Gastrocnemius medialis (tissue), 4 donors: ENCODE measurements at regions not wholly inside any gene's neighbourhood (a gene's known extent, or its start where the extent isn't known, plus 50 kb on each side); places are given as distances from the start of the nearest gene placed in this dataset.

Experiments used
- ATAC-seq, 2 donors: fragments of 150-250 bp; one replicate each; pipeline ENCODE4 v1.9.1; 2016
- DNase-seq, 2 donors: peaks; one replicate each; pipeline ENCODE4 v3.0.0-alpha.2; 2019
- H3K27ac ChIP-seq, 4 donors: fragments of 200-600 bp; sonication (generic); 1 replicate in 1 of 4; 2 replicates in 3 of 4; pipeline ENCODE4 v1.5.1; 2016 to 2018; ENCODE audit warnings: mild to moderate bottlenecking in 2 of 4, moderate library complexity in 1 of 4
- H3K27me3 ChIP-seq, 3 donors: fragments of 200-600 bp; sonication (generic) in 2 of 3; 1 replicate in 1 of 3; 2 replicates in 2 of 3; pipeline versions ENCODE4 v1.5.1 to v1.6.0; 2016 to 2019; ENCODE audit warnings: mild to moderate bottlenecking in 1 of 3, moderate library complexity in 1 of 3
- H3K36me3 ChIP-seq, 2 donors: fragments of 200-600 bp; sonication (generic) in 1 of 2; one replicate each; pipeline ENCODE4 v1.5.1; 2017 to 2018
- H3K4me1 ChIP-seq, 2 donors: fragments of 200-600 bp; sonication (generic) in 1 of 2; one replicate each; pipeline ENCODE4 v1.5.1; 2016 to 2017; ENCODE audit warnings: mild to moderate bottlenecking in 2 of 2
- H3K4me3 ChIP-seq, 4 donors: fragments of 200-600 bp; sonication (generic) in 3 of 4; 1 replicate in 1 of 4; 2 replicates in 3 of 4; pipeline ENCODE4 v1.5.1; 2016 to 2019; ENCODE audit warnings: mild to moderate bottlenecking in 2 of 4
- H3K9me3 ChIP-seq, 3 donors: fragments of 200-600 bp; sonication (generic) in 2 of 3; 1 replicate in 1 of 3; 2 replicates in 2 of 3; pipeline ENCODE4 v1.5.1; 2016 to 2019
- POLR2A ChIP-seq, 2 donors: fragments of 450-650 bp; IDR thresholded peaks; one replicate each; pipeline ENCODE4 v1.6.1; 2017; ENCODE audit warnings: antibody characterized with exemption in 2 of 2, mild to moderate bottlenecking in 2 of 2, moderate library complexity in 2 of 2
- in situ Hi-C, 4 donors: fragments of 200-750 bp; cut with MboI; loops; one replicate each; pipeline versions ENCODE4 v1.15.0 to v1.8.0; 2017; ENCODE audit warnings: low sequenced_read_pairs in 4 of 4
- intact Hi-C: fragments of 100-400 bp; cut with DNase I; formaldehyde crosslinking; loops from one replicate; pipeline ENCODE4 v1.15.1; 2023; ENCODE audit warnings: low total_unique reads
- TF ChIP-seq, protein P1 (sequence below), 5 experiments: fragments of 450-650 bp in 3 of 5; fragments of 200-600 bp in 2 of 5; sonication (generic) in 2 of 5; IDR thresholded peaks in 4 of 5; conservative IDR thresholded peaks in 1 of 5; 1 replicate in 4 of 5; 2 replicates in 1 of 5; pipeline ENCODE4 v1.5.1; 2016 to 2019; ENCODE audit warnings: antibody characterized with exemption in 5 of 5, mild to moderate bottlenecking in 3 of 5, moderate library complexity in 3 of 5

GRCh38 chr10:7101451-7101850, 309.4 kb downstream of the SFMBT2 start:
- Histone ChIP-seq H3K4me1 (no peaks in the 10 kb centered on the region), H3K4me3 (no peak overlapping the region), H3K27ac (no peak overlapping the region), H3K36me3 (no peaks in the 10 kb centered on the region), H3K9me3 (no peaks in the 10 kb centered on the region), H3K27me3 (no peaks in the 10 kb centered on the region)
- intact Hi-C loops, result no loop called here
- no peak for TF ChIP-seq POLR2A (IDR thresholded peaks at IDR 0.05)
- TF ChIP-seq, protein P1, sequence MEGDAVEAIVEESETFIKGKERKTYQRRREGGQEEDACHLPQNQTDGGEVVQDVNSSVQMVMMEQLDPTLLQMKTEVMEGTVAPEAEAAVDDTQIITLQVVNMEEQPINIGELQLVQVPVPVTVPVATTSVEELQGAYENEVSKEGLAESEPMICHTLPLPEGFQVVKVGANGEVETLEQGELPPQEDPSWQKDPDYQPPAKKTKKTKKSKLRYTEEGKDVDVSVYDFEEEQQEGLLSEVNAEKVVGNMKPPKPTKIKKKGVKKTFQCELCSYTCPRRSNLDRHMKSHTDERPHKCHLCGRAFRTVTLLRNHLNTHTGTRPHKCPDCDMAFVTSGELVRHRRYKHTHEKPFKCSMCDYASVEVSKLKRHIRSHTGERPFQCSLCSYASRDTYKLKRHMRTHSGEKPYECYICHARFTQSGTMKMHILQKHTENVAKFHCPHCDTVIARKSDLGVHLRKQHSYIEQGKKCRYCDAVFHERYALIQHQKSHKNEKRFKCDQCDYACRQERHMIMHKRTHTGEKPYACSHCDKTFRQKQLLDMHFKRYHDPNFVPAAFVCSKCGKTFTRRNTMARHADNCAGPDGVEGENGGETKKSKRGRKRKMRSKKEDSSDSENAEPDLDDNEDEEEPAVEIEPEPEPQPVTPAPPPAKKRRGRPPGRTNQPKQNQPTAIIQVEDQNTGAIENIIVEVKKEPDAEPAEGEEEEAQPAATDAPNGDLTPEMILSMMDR (IDR thresholded peaks at IDR 0.05 in 4 of 5, conservative IDR thresholded peaks at IDR 0.05 in 1 of 5), result no peak
- ATAC-seq, result no peak
- no peak for DNase-seq
- in situ Hi-C loops, result no loop called here

DNA sequence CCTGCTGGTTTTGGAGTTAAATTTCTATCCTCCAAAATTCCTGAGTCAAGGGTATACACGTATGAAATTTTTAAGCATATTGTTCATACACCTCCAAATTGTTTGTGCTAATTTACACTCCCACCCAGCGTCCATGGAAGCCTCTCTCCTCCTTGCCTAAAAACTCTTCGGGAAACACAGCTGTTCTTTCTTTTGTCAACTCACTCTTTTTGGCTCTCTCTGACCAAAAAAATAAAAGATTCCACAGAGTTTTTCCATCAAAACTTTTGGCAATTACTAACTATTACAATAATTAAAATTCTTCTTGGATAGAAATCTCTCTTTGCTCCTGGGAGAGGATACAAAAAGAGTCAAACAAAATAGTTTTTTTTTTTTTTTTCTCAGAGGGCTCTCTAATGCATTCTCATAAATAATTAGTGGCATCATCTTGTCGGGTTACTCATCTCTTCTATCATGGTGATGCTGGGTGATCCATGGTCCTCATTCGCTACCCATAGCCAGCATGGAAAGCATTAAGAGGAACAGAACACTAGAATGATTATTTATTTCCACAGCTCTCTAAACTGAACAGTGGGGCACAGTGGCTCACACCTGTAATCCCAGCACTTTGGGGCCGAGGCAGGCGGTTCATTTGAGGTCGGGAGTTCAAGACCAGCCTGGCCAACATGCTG, 310.7 kb downstream of the SFMBT2 start:
- ATAC-seq (no peak), DNase-seq (no peak)
- Histone ChIP-seq H3K27ac (no peak overlapping the region), H3K27me3 (no peaks in the 10 kb centered on the region), H3K4me1 (no peaks in the 10 kb centered on the region), H3K9me3 (no peaks in the 10 kb centered on the region), H3K4me3 (no peak overlapping the region), H3K36me3 (no peaks in the 10 kb centered on the region)
- TF ChIP-seq POLR2A (IDR thresholded peaks at IDR 0.05), result no peak
- TF ChIP-seq, protein P1 (IDR thresholded peaks at IDR 0.05 in 4 of 5, conservative IDR thresholded peaks at IDR 0.05 in 1 of 5), result no peak
- intact Hi-C loops (no loop called here), in situ Hi-C loops (no loop called here)

DNA sequence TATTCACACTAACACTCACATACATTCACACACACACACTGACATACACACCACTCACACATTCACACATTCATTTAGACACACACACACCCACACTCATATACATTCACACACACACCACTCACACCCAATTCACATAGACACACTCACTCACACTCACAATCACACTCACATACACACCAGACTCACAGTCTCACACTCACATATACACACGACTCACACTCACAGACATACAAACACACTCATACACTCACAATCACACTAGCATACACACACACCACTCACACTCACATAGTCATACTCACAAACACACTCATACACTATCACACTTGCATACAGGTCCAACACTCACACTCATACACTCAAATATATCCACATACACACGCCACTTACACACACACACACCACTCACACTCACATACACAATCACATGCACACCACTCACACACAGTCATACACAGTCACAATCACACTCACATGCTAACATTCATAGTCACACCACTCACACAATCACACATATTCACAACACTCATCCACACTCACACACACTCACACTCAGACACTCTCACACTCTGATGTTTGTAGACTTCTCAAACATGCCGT, 312.6 kb downstream of the SFMBT2 start:
- H3K27ac ChIP-seq, result no peak overlapping the region
- no peaks in the 10 kb centered on the region for H3K27me3 ChIP-seq
- ATAC-seq (no peak), DNase-seq (no peak)
- intact Hi-C loops, result no loop called here
- H3K9me3 ChIP-seq, result no peaks in the 10 kb centered on the region
- H3K36me3 ChIP-seq, result no peaks in the 10 kb centered on the region
- no peak overlapping the region for H3K4me3 ChIP-seq
- no peaks in the 10 kb centered on the region for H3K4me1 ChIP-seq
- in situ Hi-C loops, result no loop called here
- TF ChIP-seq, protein P1 (IDR thresholded peaks at IDR 0.05 in 4 of 5, conservative IDR thresholded peaks at IDR 0.05 in 1 of 5), result no peak
- no peak for TF ChIP-seq POLR2A (IDR thresholded peaks at IDR 0.05)

DNA sequence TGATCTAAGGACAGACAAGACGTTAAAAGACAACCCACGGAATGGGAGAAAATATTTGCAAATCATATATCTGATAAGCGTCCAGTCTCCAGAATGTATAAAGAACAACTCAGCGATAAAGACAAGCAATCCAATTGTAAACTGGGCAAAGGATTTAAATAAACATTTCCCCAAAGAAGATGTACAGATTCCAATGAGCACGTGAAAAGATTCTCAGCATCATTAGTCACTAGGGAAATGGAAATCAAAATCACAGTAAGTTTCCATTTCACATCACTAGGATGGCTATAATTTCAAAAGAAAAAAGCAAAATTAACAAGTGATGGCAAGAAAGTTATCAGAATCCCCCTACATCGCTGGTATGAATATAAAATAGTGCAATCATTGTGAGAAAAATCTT, 316.1 kb downstream of the SFMBT2 start:
- Histone ChIP-seq H3K27me3 (no peaks in the 10 kb centered on the region), H3K4me1 (no peaks in the 10 kb centered on the region), H3K27ac (no peak overlapping the region), H3K9me3 (no peaks in the 10 kb centered on the region), H3K36me3 (no peaks in the 10 kb centered on the region), H3K4me3 (no peak overlapping the region)
- intact Hi-C loops, result no loop called here
- TF ChIP-seq, protein P1 (IDR thresholded peaks at IDR 0.05 in 4 of 5, conservative IDR thresholded peaks at IDR 0.05 in 1 of 5), result no peak
- no peak for TF ChIP-seq POLR2A (IDR thresholded peaks at IDR 0.05)
- DNase-seq, result no peak
- ATAC-seq, result no peak
- in situ Hi-C loops, result no loop called here
